Endothelial cell of umbilical vein (primary cell): ENCODE measurements at regions not wholly inside any gene's neighbourhood (a gene's known extent, or its start where the extent isn't known, plus 50 kb on each side); places are given as distances from the start of the nearest gene placed in this dataset.

ENCODE experiments used
- EZH2 ChIP-seq: IDR thresholded peaks from 2 replicates; pipeline ENCODE4 v1.6.1; 2012; ENCODE audit warnings: borderline replicate concordance, low read depth, mild to moderate bottlenecking, moderate library complexity, low read length, inconsistent platforms; ENCODE audit not compliant: severe bottlenecking
- FOS ChIP-seq: IDR thresholded peaks from 2 replicates; pipeline ENCODE4 v1.6.1; 2011; ENCODE audit warnings: mild to moderate bottlenecking, low read length, moderate library complexity, borderline replicate concordance; ENCODE audit not compliant: insufficient read depth
- GATA2 ChIP-seq: IDR thresholded peaks from 2 replicates; pipeline ENCODE4 v1.7.0; 2011; ENCODE audit warnings: low read depth, mild to moderate bottlenecking, moderate library complexity, mixed read lengths, low read length; ENCODE audit not compliant: insufficient read length, insufficient read depth
- JUN ChIP-seq: IDR thresholded peaks from 2 replicates; pipeline ENCODE4 v1.6.1; 2011; ENCODE audit warnings: borderline replicate concordance, low read depth; ENCODE audit not compliant: insufficient read length, insufficient read depth
- MYC ChIP-seq: IDR thresholded peaks from one replicate; pipeline ENCODE4 v1.6.1; 2011; ENCODE audit warnings: mild to moderate bottlenecking, low read depth, low read length
- POLR2A ChIP-seq: IDR thresholded peaks from 2 replicates; pipeline ENCODE4 v1.6.1; 2012; ENCODE audit warnings: low read depth, mild to moderate bottlenecking, control low read depth, low read length
- POLR2AphosphoS5 ChIP-seq: IDR thresholded peaks from 2 replicates; pipeline ENCODE4 v1.6.1; 2012; ENCODE audit warnings: low read depth, mild to moderate bottlenecking, control low read depth, low read length, moderate library complexity; ENCODE audit not compliant: insufficient read depth
- TF ChIP-seq, protein P1 (sequence below): IDR thresholded peaks from 2 replicates; pipeline ENCODE4 v1.6.1; 2011; ENCODE audit not compliant: insufficient read depth, insufficient read length
- TF ChIP-seq, protein P2 (sequence below), 2 donors: IDR thresholded peaks; 1 replicate in 1 of 2; 2 replicates in 1 of 2; pipeline ENCODE4 v1.5.1; 2011; ENCODE audit warnings: low read length in 2 of 2, mild to moderate bottlenecking in 2 of 2, moderate library complexity in 2 of 2, control low read depth in 1 of 2, inconsistent platforms in 1 of 2, low read depth in 1 of 2; ENCODE audit not compliant: insufficient read depth in 1 of 2; ENCODE audit errors: extremely low read depth in 1 of 2

DNA sequence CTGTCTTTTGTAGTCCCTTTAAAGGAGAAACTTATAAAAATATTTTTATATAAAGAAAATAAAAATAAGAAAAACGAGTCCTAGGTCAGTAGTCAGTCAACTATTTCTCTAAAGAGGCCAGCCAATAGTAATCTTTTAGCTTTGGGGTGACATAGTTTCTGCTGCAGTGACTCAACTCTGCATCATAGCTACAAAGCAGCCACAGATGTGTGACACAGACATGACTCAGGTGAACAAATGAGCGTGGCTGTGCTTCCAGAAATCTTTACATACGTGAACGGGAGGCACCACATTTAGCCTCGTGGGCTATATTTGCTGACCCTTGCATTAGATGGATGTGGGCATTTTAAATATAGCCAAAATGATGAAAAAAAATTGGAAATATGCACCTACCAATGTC, 1862.5 kb upstream of the TENM3 start:
- TF ChIP-seq, protein P1, sequence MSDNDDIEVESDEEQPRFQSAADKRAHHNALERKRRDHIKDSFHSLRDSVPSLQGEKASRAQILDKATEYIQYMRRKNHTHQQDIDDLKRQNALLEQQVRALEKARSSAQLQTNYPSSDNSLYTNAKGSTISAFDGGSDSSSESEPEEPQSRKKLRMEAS, result no peak
- TF ChIP-seq POLR2A (no peak), FOS (no peak), JUN (no peak), POLR2AphosphoS5 (no peak), EZH2 (no peak), GATA2 (no peak), MYC (no peak)
- TF ChIP-seq, protein P2, sequence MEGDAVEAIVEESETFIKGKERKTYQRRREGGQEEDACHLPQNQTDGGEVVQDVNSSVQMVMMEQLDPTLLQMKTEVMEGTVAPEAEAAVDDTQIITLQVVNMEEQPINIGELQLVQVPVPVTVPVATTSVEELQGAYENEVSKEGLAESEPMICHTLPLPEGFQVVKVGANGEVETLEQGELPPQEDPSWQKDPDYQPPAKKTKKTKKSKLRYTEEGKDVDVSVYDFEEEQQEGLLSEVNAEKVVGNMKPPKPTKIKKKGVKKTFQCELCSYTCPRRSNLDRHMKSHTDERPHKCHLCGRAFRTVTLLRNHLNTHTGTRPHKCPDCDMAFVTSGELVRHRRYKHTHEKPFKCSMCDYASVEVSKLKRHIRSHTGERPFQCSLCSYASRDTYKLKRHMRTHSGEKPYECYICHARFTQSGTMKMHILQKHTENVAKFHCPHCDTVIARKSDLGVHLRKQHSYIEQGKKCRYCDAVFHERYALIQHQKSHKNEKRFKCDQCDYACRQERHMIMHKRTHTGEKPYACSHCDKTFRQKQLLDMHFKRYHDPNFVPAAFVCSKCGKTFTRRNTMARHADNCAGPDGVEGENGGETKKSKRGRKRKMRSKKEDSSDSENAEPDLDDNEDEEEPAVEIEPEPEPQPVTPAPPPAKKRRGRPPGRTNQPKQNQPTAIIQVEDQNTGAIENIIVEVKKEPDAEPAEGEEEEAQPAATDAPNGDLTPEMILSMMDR (IDR thresholded peaks at IDR 0.05; ENCODE audit: extremely low read depth in 1 of 2, insufficient read depth in 1 of 2, low read depth in 1 of 2, low read length in 2 of 2), result no peak
